Hepatocyte (in vitro differentiated cells): ENCODE measurements at regions not wholly inside any gene's neighbourhood (a gene's known extent, or its start where the extent isn't known, plus 50 kb on each side); places are given as distances from the start of the nearest gene placed in this dataset.
A peak's percentile ranks its signal among the peaks of the same experiment; 100 is the strongest.

Experiments used
- DNase-seq: peaks from one replicate; pipeline ENCODE4 v3.0.0-alpha.2; 2016; ENCODE audit warnings: low spot score
- H2AFZ ChIP-seq: fragments of 200-600 bp; sonication (generic); 2 replicates; pipeline ENCODE4 v1.6.0; 2016; ENCODE audit warnings: antibody characterized with exemption, mild to moderate bottlenecking
- H3K27ac ChIP-seq: fragments of 200-600 bp; sonication (generic); 2 replicates; pipeline ENCODE4 v1.5.1; 2016; ENCODE audit warnings: mild to moderate bottlenecking
- H3K27me3 ChIP-seq: fragments of 200-600 bp; sonication (generic); 2 replicates; pipeline ENCODE4 v1.6.1; 2016
- H3K36me3 ChIP-seq: fragments of 200-600 bp; sonication (generic); replicated peaks from 2 replicates; pipeline ENCODE4 v1.5.1; 2016; ENCODE audit warnings: low read depth; ENCODE audit not compliant: insufficient read depth
- H3K4me1 ChIP-seq: fragments of 200-600 bp; sonication (generic); 2 replicates; pipeline ENCODE4 v1.5.1; 2016; ENCODE audit warnings: mild to moderate bottlenecking, moderate library complexity; ENCODE audit not compliant: insufficient read depth
- H3K4me2 ChIP-seq: fragments of 200-600 bp; sonication (generic); 2 replicates; pipeline ENCODE4 v1.6.0; 2016
- H3K4me3 ChIP-seq: fragments of 200-600 bp; sonication (generic); 2 replicates; pipeline ENCODE4 v1.5.1; 2016; ENCODE audit warnings: mild to moderate bottlenecking
- H3K79me2 ChIP-seq: fragments of 200-600 bp; sonication (generic); 2 replicates; pipeline ENCODE4 v1.6.0; 2017; ENCODE audit warnings: mild to moderate bottlenecking
- H3K9me2 ChIP-seq: fragments of 200-600 bp; sonication (generic); replicated peaks from 2 replicates; pipeline ENCODE4 v1.6.0; 2017; ENCODE audit warnings: mild to moderate bottlenecking; ENCODE audit not compliant: insufficient read depth
- H3K9me3 ChIP-seq: fragments of 200-600 bp; sonication (generic); 2 replicates; pipeline ENCODE4 v1.5.1; 2016; ENCODE audit warnings: low read depth, mild to moderate bottlenecking
- H4K20me1 ChIP-seq: fragments of 200-600 bp; sonication (generic); 2 replicates; pipeline ENCODE4 v1.6.0; 2016; ENCODE audit warnings: mild to moderate bottlenecking; ENCODE audit not compliant: insufficient read depth, poor library complexity, severe bottlenecking
- EZH2 ChIP-seq: fragments of 200-600 bp; sonication (generic); IDR thresholded peaks from 2 replicates; pipeline ENCODE4 v1.6.1; 2016; ENCODE audit warnings: antibody characterized with exemption, mild to moderate bottlenecking, borderline replicate concordance
- EZH2phosphoT487 ChIP-seq: fragments of 200-600 bp; sonication (generic); IDR thresholded peaks from one replicate; pipeline ENCODE4 v1.6.1; 2018; ENCODE audit warnings: antibody characterized with exemption, mild to moderate bottlenecking, low read depth, moderate library complexity; ENCODE audit not compliant: unreplicated experiment, severe bottlenecking
- WGBS: methylation state at CpG from one replicate; pipeline ENCODE4 v1.1.6; 2016; ENCODE audit warnings: low lambda C conversion rate; ENCODE audit errors: missing lambda C conversion rate; 5-methylcytosine and 5-hydroxymethylcytosine counted together
- TF ChIP-seq, protein P1 (sequence below): fragments of 200-600 bp; sonication (generic); IDR thresholded peaks from 2 replicates; pipeline ENCODE4 v1.5.1; 2016; ENCODE audit warnings: antibody characterized with exemption, mild to moderate bottlenecking; ENCODE audit not compliant: poor library complexity

DNA sequence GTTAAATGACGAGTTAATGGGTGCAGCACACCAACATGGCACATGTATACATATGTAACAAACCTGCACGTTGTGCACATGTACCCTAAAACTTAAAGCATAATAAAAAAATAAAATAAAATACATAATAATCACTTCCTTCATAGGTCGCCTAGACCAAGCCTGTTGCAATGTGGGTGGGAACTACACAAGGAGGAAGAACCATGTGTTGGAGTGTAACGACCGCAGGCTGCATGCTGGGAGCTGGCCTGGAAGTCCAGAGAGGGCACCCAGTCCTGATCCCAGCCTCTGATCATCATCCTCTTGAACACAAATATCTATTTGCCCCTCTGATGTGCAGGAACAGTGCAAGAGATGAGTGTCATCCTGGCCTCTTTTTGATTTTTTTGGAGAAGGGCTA, 224.7 kb upstream of the ASIC2 start:
- Histone ChIP-seq H4K20me1 (no peaks in the 10 kb centered on the region), H3K79me2 (no peaks in the 10 kb centered on the region), H3K27ac (no peak overlapping the region), H3K4me1 (peaks cover 5% of the 10 kb centered on the region), H3K36me3 (no peaks in the 10 kb centered on the region), H3K4me3 (no peak overlapping the region), H3K27me3 (no peaks in the 10 kb centered on the region), H3K9me2 (no peaks in the 10 kb centered on the region), H3K9me3 (no peaks in the 10 kb centered on the region), H2AFZ (no peak overlapping the region), H3K4me2 (no peak overlapping the region)
- DNase-seq, result no peak
- 91% methylated on average over 4 of the region's 5 CpGs for WGBS
- no peak for TF ChIP-seq EZH2phosphoT487
- TF ChIP-seq EZH2, result no peak
- TF ChIP-seq, protein P1, sequence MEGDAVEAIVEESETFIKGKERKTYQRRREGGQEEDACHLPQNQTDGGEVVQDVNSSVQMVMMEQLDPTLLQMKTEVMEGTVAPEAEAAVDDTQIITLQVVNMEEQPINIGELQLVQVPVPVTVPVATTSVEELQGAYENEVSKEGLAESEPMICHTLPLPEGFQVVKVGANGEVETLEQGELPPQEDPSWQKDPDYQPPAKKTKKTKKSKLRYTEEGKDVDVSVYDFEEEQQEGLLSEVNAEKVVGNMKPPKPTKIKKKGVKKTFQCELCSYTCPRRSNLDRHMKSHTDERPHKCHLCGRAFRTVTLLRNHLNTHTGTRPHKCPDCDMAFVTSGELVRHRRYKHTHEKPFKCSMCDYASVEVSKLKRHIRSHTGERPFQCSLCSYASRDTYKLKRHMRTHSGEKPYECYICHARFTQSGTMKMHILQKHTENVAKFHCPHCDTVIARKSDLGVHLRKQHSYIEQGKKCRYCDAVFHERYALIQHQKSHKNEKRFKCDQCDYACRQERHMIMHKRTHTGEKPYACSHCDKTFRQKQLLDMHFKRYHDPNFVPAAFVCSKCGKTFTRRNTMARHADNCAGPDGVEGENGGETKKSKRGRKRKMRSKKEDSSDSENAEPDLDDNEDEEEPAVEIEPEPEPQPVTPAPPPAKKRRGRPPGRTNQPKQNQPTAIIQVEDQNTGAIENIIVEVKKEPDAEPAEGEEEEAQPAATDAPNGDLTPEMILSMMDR, result no peak

DNA sequence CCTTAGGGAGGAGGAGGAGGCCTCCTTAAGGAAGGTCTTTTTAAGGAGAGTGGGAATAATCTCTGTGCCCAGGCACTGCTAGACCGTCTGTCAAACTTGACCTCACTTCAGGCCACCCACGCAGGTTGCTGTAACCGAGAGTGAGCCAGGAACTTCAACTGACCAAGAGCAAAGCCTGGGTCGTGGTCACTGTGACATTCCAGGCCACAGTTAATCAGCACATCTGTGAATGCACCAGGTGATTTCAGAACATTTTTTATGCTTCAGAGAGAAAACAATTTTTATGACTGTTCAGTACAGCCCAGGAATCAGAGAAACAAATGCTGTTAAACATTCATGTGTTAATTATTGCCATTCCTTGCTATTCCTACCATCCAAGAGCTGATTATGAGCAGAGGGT, 226.6 kb upstream of the ASIC2 start:
- Histone ChIP-seq H3K79me2 (no peaks in the 10 kb centered on the region), H4K20me1 (no peaks in the 10 kb centered on the region), H3K4me2 (no peak overlapping the region), H3K4me1 (peaks cover 5% of the 10 kb centered on the region), H3K9me2 (no peaks in the 10 kb centered on the region), H3K9me3 (no peaks in the 10 kb centered on the region), H3K27ac (no peak overlapping the region), H3K27me3 (no peaks in the 10 kb centered on the region), H3K36me3 (no peaks in the 10 kb centered on the region), H3K4me3 (no peak overlapping the region), H2AFZ (no peak overlapping the region)
- TF ChIP-seq EZH2phosphoT487 (no peak), EZH2 (no peak)
- TF ChIP-seq, protein P1, result no peak
- 34% methylated on average over 4 of the region's 4 CpGs for WGBS
- no peak for DNase-seq

DNA sequence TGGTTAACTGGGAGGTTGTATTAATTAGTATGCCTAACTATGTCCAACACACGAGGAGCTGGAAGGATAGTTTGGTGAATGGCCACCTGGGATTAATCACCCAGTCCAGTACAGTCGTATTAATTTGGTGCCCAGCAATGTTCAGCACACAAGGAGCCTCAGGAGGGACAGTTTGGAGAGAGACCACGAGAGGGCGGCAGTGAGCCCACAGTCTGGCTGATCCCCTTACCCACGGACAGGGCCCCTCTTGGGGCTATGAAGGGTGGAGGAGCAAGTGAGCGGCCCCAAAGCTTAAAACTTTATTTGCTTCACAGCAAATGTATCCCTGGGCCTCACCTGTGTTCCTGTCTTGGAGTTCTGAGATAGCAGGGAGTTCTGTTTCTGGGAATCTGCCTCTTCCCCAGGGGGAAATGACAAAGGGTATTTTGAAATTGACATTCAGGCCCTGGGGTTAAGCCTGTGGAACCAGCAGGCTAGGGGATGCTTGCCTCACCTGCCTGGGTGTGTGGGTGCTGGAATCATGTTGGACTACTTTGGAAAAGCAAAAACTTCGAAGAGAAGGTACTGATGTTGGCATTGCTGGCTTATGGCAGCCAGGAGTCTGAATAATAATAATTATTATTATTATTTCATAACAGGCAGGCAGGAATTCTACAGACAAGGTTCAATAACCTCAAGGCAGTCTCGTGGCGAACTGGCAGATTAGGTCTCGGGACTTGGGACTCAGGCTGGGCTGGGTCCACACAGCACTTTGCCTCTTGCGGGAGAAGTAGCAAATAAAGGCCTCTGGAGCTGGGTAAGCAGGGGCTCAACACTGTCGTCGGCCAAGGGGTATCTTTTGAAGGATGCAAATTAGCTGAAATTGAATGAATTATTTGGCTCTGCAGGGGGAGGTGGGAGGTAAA, 227.6 kb upstream of the ASIC2 start:
- Histone ChIP-seq H3K4me1 (peaks cover 5% of the 10 kb centered on the region), H3K4me3 (no peak overlapping the region), H3K9me3 (no peaks in the 10 kb centered on the region), H3K27ac (no peak overlapping the region), H4K20me1 (no peaks in the 10 kb centered on the region), H3K36me3 (no peaks in the 10 kb centered on the region), H3K79me2 (no peaks in the 10 kb centered on the region), H3K27me3 (no peaks in the 10 kb centered on the region), H3K4me2 (no peak overlapping the region), H3K9me2 (no peaks in the 10 kb centered on the region), H2AFZ (no peak overlapping the region)
- 54% methylated on average over 13 of the region's 13 CpGs for WGBS
- DNase-seq, result peak; percentile 63
- TF ChIP-seq EZH2phosphoT487, result no peak
- TF ChIP-seq, protein P1, result peak; percentile 71
